ENCODE measurements at regions not wholly inside any gene's neighbourhood (a gene's known extent, or its start where the extent isn't known, plus 50 kb on each side); places are given as distances from the start of the nearest gene placed in this dataset.

GRCh38 chr5:91635950-91636734 lies 253.0 kb upstream of the ARRDC3 start:
- H3K27ac Mint-ChIP-seq = no peak overlapping the region
- no peak for DNase-seq (ENCODE audit: low spot score, unreplicated experiment)
- no peak overlapping the region for H3K4me3 Mint-ChIP-seq (ENCODE audit: low read depth)
- no peaks in the 10 kb centered on the region for H3K4me1 Mint-ChIP-seq (ENCODE audit: low read depth)
- H3K36me3 Mint-ChIP-seq (ENCODE audit: insufficient read depth) = no peaks in the 10 kb centered on the region
- no peaks in the 10 kb centered on the region for H3K27me3 Mint-ChIP-seq
- TF ChIP-seq, protein P1, sequence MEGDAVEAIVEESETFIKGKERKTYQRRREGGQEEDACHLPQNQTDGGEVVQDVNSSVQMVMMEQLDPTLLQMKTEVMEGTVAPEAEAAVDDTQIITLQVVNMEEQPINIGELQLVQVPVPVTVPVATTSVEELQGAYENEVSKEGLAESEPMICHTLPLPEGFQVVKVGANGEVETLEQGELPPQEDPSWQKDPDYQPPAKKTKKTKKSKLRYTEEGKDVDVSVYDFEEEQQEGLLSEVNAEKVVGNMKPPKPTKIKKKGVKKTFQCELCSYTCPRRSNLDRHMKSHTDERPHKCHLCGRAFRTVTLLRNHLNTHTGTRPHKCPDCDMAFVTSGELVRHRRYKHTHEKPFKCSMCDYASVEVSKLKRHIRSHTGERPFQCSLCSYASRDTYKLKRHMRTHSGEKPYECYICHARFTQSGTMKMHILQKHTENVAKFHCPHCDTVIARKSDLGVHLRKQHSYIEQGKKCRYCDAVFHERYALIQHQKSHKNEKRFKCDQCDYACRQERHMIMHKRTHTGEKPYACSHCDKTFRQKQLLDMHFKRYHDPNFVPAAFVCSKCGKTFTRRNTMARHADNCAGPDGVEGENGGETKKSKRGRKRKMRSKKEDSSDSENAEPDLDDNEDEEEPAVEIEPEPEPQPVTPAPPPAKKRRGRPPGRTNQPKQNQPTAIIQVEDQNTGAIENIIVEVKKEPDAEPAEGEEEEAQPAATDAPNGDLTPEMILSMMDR (IDR thresholded peaks at IDR 0.05; ENCODE audit: unreplicated experiment) = peak; percentile 17
- H3K9me3 Mint-ChIP-seq (ENCODE audit: low read depth) = no peaks in the 10 kb centered on the region

DNA sequence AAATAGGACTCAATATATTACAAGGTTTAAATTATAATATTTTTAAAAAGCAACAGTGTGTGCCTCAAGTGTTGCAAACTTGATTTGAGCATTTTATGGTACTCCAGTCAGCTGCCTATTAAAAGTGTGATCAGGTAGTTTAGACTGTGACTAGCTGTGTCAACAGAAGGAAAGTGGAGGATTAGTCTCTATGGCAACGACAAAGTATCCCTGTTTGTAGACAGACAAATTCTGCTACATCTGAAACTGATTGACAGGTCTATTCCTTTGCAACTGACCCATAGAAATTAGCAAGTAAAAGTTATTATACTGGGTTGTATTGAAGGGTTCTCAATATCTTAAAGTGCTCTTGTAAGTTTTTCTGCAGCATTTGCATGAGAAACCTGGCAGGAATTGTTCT lies 249.8 kb upstream of the ARRDC3 start:
- no peak overlapping the region for H3K4me3 Mint-ChIP-seq (ENCODE audit: low read depth)
- no peak overlapping the region for H3K27ac Mint-ChIP-seq
- H3K9me3 Mint-ChIP-seq (ENCODE audit: low read depth) = no peaks in the 10 kb centered on the region
- H3K27me3 Mint-ChIP-seq = no peaks in the 10 kb centered on the region
- no peaks in the 10 kb centered on the region for H3K4me1 Mint-ChIP-seq (ENCODE audit: low read depth)
- TF ChIP-seq, protein P1 (IDR thresholded peaks at IDR 0.05; ENCODE audit: unreplicated experiment) = no peak
- H3K36me3 Mint-ChIP-seq (ENCODE audit: insufficient read depth) = no peaks in the 10 kb centered on the region
- DNase-seq (ENCODE audit: low spot score, unreplicated experiment) = no peak

- no peak for DNase-seq (ENCODE audit: low spot score, unreplicated experiment)
- Mint-ChIP-seq H3K27ac (no peak overlapping the region), H3K9me3 (ENCODE audit: low read depth) (no peaks in the 10 kb centered on the region), H3K36me3 (ENCODE audit: insufficient read depth) (no peaks in the 10 kb centered on the region), H3K27me3 (no peaks in the 10 kb centered on the region), H3K4me1 (ENCODE audit: low read depth) (peaks cover 3% of the 10 kb centered on the region), H3K4me3 (ENCODE audit: low read depth) (no peak overlapping the region)
- TF ChIP-seq, protein P1 (IDR thresholded peaks at IDR 0.05; ENCODE audit: unreplicated experiment) = no peak
Measured at GRCh38 chr5:91611746-91612145, 228.6 kb upstream of the ARRDC3 start.

DNA sequence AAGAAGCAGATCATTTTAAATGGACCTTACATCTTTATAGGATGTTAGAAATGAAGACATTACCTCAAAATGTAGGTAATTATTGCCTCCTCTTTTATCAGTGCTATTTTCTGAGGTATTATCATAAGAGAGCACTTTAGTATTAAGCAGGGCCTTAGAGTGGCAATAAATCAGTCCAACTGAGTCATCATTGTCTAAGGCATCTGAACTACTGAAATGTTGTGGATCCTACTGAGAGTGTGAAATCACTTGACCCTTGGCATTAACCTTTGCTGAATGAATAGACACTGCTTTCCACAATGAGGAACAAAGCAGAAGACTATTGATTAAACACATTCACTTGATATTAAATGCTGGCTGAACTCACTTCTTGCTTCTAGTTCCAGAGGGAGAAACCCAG lies 224.6 kb upstream of the ARRDC3 start:
- no peaks in the 10 kb centered on the region for H3K9me3 Mint-ChIP-seq (ENCODE audit: low read depth)

DNA sequence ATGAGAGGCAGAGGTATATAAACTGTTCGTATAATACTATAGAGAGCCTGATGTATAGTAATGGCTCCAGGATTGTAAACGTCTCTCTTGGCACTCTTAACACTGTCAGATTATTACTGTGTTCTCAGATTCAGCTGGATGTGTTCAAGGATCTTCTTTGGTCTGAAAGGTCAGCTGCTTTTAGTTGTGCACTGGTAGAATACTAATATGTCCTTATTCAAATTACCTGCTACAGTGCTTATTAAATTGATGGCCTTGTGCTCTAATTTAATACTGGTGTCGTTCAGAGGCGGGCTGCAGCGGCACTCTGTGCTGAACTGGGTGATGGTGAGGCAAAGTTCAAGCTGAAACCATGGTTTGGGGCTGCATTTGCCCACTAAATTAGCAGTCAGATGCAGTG lies 216.7 kb upstream of the ARRDC3 start:
- DNase-seq (ENCODE audit: low spot score, unreplicated experiment) = no peak
- Mint-ChIP-seq H3K4me3 (ENCODE audit: low read depth) (no peak overlapping the region), H3K9me3 (ENCODE audit: low read depth) (peaks cover 7% of the 10 kb centered on the region), H3K27me3 (peaks cover 26% of the 10 kb centered on the region), H3K4me1 (ENCODE audit: low read depth) (peaks cover 13% of the 10 kb centered on the region), H3K36me3 (ENCODE audit: insufficient read depth) (peaks cover 2% of the 10 kb centered on the region), H3K27ac (no peak overlapping the region)
- TF ChIP-seq, protein P1 (IDR thresholded peaks at IDR 0.05; ENCODE audit: unreplicated experiment) = no peak

More for the DNA sequence above, 224.6 kb upstream of the ARRDC3 start:
- Mint-ChIP-seq H3K36me3 (ENCODE audit: insufficient read depth) (no peaks in the 10 kb centered on the region), H3K27me3 (no peaks in the 10 kb centered on the region), H3K4me3 (ENCODE audit: low read depth) (no peak overlapping the region), H3K4me1 (ENCODE audit: low read depth) (peaks cover 3% of the 10 kb centered on the region), H3K27ac (no peak overlapping the region)
- DNase-seq (ENCODE audit: low spot score, unreplicated experiment) = no peak
- TF ChIP-seq, protein P1 (IDR thresholded peaks at IDR 0.05; ENCODE audit: unreplicated experiment) = no peak
